Esophagus muscularis mucosa (tissue), 4 donors: ENCODE measurements at regions not wholly inside any gene's neighbourhood (a gene's known extent, or its start where the extent isn't known, plus 50 kb on each side); places are given as distances from the start of the nearest gene placed in this dataset.

Experiments
- EP300 ChIP-seq: sonication (generic); formaldehyde crosslinking; IDR thresholded peaks from one replicate; pipeline ENCODE4 v1.6.1; 2017; ENCODE audit warnings: antibody characterized with exemption
- POLR2A ChIP-seq: fragments of 450-650 bp; IDR thresholded peaks from one replicate; pipeline ENCODE4 v1.6.1; 2017; ENCODE audit warnings: antibody characterized with exemption, moderate library complexity, mild to moderate bottlenecking, low read depth
- POLR2AphosphoS5 ChIP-seq, 2 donors: sonication (generic); formaldehyde crosslinking; IDR thresholded peaks; one replicate each; pipeline ENCODE4 v1.6.1; 2017; ENCODE audit warnings: antibody characterized with exemption in 2 of 2
- TF ChIP-seq, protein P1 (sequence below), 3 experiments: fragments of 200-600 bp in 2 of 3; fragments of 450-650 bp in 1 of 3; sonication (generic) in 2 of 3; IDR thresholded peaks; one replicate each; pipeline ENCODE4 v1.5.1; 2017 to 2019; ENCODE audit warnings: antibody characterized with exemption in 3 of 3, mild to moderate bottlenecking in 2 of 3, moderate library complexity in 1 of 3

- TF ChIP-seq, protein P1, sequence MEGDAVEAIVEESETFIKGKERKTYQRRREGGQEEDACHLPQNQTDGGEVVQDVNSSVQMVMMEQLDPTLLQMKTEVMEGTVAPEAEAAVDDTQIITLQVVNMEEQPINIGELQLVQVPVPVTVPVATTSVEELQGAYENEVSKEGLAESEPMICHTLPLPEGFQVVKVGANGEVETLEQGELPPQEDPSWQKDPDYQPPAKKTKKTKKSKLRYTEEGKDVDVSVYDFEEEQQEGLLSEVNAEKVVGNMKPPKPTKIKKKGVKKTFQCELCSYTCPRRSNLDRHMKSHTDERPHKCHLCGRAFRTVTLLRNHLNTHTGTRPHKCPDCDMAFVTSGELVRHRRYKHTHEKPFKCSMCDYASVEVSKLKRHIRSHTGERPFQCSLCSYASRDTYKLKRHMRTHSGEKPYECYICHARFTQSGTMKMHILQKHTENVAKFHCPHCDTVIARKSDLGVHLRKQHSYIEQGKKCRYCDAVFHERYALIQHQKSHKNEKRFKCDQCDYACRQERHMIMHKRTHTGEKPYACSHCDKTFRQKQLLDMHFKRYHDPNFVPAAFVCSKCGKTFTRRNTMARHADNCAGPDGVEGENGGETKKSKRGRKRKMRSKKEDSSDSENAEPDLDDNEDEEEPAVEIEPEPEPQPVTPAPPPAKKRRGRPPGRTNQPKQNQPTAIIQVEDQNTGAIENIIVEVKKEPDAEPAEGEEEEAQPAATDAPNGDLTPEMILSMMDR (IDR thresholded peaks at IDR 0.05): no peak
- TF ChIP-seq EP300 (no peak), POLR2AphosphoS5 (IDR thresholded peaks at IDR 0.05) (no peak), POLR2A (no peak)
Observed at GRCh38 chr12:74227846-74228545, 309.6 kb upstream of the ATXN7L3B start.
